ENCODE measurements at regions not wholly inside any gene's neighbourhood (a gene's known extent, or its start where the extent isn't known, plus 50 kb on each side); places are given as distances from the start of the nearest gene placed in this dataset.
"Not testable (repeated sequence)": the region's sequence is repeated elsewhere in the genome, so short reads cannot be mapped to it uniquely, and the experiment has no call there.

GRCh38 chr21:14882545-14882944 lies 182.3 kb downstream of the NRIP1 start:
- WGBS (ENCODE audit: insufficient coverage), result 75% methylated on average over 5 of the region's 5 CpGs
- H3K9me3 ChIP-seq (ENCODE audit: control insufficient read depth, insufficient read depth, low read length); H3K36me3 ChIP-seq (ENCODE audit: control insufficient read depth, insufficient read depth, low read length); H3K27me3 ChIP-seq (ENCODE audit: control insufficient read depth, insufficient read depth, low read length); DNase-seq (ENCODE audit: low read depth in 4 of 6, low spot score in 6 of 6); H3K27ac ChIP-seq (ENCODE audit: low read depth, low read length); H3K4me1 ChIP-seq (ENCODE audit: control insufficient read depth, insufficient read depth, low read length); H3K4me3 ChIP-seq (ENCODE audit: low read depth, low read length): not testable (repeated sequence)

GRCh38 chr21:14881863-14882499 lies 182.8 kb downstream of the NRIP1 start:
- Histone ChIP-seq H3K9me3 (ENCODE audit: control insufficient read depth, insufficient read depth, low read length) (no peaks in the 10 kb centered on the region), H3K27ac (ENCODE audit: low read depth, low read length) (no peak overlapping the region), H3K36me3 (ENCODE audit: control insufficient read depth, insufficient read depth, low read length) (no peaks in the 10 kb centered on the region), H3K4me3 (ENCODE audit: low read depth, low read length) (no peak overlapping the region), H3K4me1 (ENCODE audit: control insufficient read depth, insufficient read depth, low read length) (no peaks in the 10 kb centered on the region), H3K27me3 (ENCODE audit: control insufficient read depth, insufficient read depth, low read length) (no peaks in the 10 kb centered on the region)
- WGBS (ENCODE audit: insufficient coverage), result no CpG with 5 or more reads among the region's 2 CpGs
- no peak for DNase-seq (ENCODE audit: low read depth in 4 of 6, low spot score in 6 of 6)

- WGBS (ENCODE audit: insufficient coverage), result no CpG with 5 or more reads among the region's 2 CpGs
- no peak for DNase-seq (ENCODE audit: low read depth in 4 of 6, low spot score in 6 of 6)
- H3K27ac ChIP-seq (ENCODE audit: low read depth, low read length), result no peak overlapping the region
- H3K4me1 ChIP-seq (ENCODE audit: control insufficient read depth, insufficient read depth, low read length), result peaks cover 3% of the 10 kb centered on the region
- no peaks in the 10 kb centered on the region for H3K9me3 ChIP-seq (ENCODE audit: control insufficient read depth, insufficient read depth, low read length)
- no peaks in the 10 kb centered on the region for H3K27me3 ChIP-seq (ENCODE audit: control insufficient read depth, insufficient read depth, low read length)
- H3K36me3 ChIP-seq (ENCODE audit: control insufficient read depth, insufficient read depth, low read length), result no peaks in the 10 kb centered on the region
- H3K4me3 ChIP-seq (ENCODE audit: low read depth, low read length), result no peak overlapping the region
Measured at GRCh38 chr21:14880922-14881321, 183.9 kb downstream of the NRIP1 start.

- no peaks in the 10 kb centered on the region for H3K9me3 ChIP-seq (ENCODE audit: control insufficient read depth, insufficient read depth, low read length)
- H3K4me3 ChIP-seq (ENCODE audit: low read depth, low read length), result no peak overlapping the region
- H3K27ac ChIP-seq (ENCODE audit: low read depth, low read length), result no peak overlapping the region
- H3K4me1 ChIP-seq (ENCODE audit: control insufficient read depth, insufficient read depth, low read length), result peaks cover 3% of the 10 kb centered on the region
- WGBS (ENCODE audit: insufficient coverage), result no CpG with 5 or more reads among the region's 3 CpGs
- H3K27me3 ChIP-seq (ENCODE audit: control insufficient read depth, insufficient read depth, low read length), result no peaks in the 10 kb centered on the region
- no peaks in the 10 kb centered on the region for H3K36me3 ChIP-seq (ENCODE audit: control insufficient read depth, insufficient read depth, low read length)
- DNase-seq (ENCODE audit: low read depth in 4 of 6, low spot score in 6 of 6), result no peak
Measured at GRCh38 chr21:14879458-14879857, 185.3 kb downstream of the NRIP1 start.

GRCh38 chr21:14878971-14879370 lies 185.8 kb downstream of the NRIP1 start:
- DNase-seq (ENCODE audit: low read depth in 4 of 6, low spot score in 6 of 6), result no peak
- H3K27me3 ChIP-seq (ENCODE audit: control insufficient read depth, insufficient read depth, low read length), result no peaks in the 10 kb centered on the region
- H3K4me3 ChIP-seq (ENCODE audit: low read depth, low read length), result no peak overlapping the region
- no CpG with 5 or more reads among the region's 5 CpGs for WGBS (ENCODE audit: insufficient coverage)
- no peak overlapping the region for H3K27ac ChIP-seq (ENCODE audit: low read depth, low read length)
- H3K36me3 ChIP-seq (ENCODE audit: control insufficient read depth, insufficient read depth, low read length), result no peaks in the 10 kb centered on the region
- H3K9me3 ChIP-seq (ENCODE audit: control insufficient read depth, insufficient read depth, low read length), result no peaks in the 10 kb centered on the region
- peaks cover 3% of the 10 kb centered on the region for H3K4me1 ChIP-seq (ENCODE audit: control insufficient read depth, insufficient read depth, low read length)

- Histone ChIP-seq H3K4me3 (ENCODE audit: low read depth, low read length) (no peak overlapping the region), H3K27me3 (ENCODE audit: control insufficient read depth, insufficient read depth, low read length) (no peaks in the 10 kb centered on the region), H3K27ac (ENCODE audit: low read depth, low read length) (no peak overlapping the region), H3K36me3 (ENCODE audit: control insufficient read depth, insufficient read depth, low read length) (no peaks in the 10 kb centered on the region), H3K4me1 (ENCODE audit: control insufficient read depth, insufficient read depth, low read length) (peaks cover 3% of the 10 kb centered on the region), H3K9me3 (ENCODE audit: control insufficient read depth, insufficient read depth, low read length) (no peaks in the 10 kb centered on the region)
- no CpG with 5 or more reads among the region's 2 CpGs for WGBS (ENCODE audit: insufficient coverage)
- DNase-seq (ENCODE audit: low read depth in 4 of 6, low spot score in 6 of 6), result peak in 1 of 6 donors; percentile 36
Measured at GRCh38 chr21:14877581-14878228, 187.1 kb downstream of the NRIP1 start.

GRCh38 chr21:14876524-14876840 lies 188.3 kb downstream of the NRIP1 start:
- WGBS (ENCODE audit: insufficient coverage), result 81% methylated on average over 6 of the region's 6 CpGs
- H3K36me3 ChIP-seq (ENCODE audit: control insufficient read depth, insufficient read depth, low read length), result no peaks in the 10 kb centered on the region
- H3K9me3 ChIP-seq (ENCODE audit: control insufficient read depth, insufficient read depth, low read length), result no peaks in the 10 kb centered on the region
- H3K27ac ChIP-seq (ENCODE audit: low read depth, low read length), result no peak overlapping the region
- H3K4me3 ChIP-seq (ENCODE audit: low read depth, low read length), result no peak overlapping the region
- peak in 1 of 6 donors; percentile 88 for DNase-seq (ENCODE audit: low read depth in 4 of 6, low spot score in 6 of 6)
- H3K4me1 ChIP-seq (ENCODE audit: control insufficient read depth, insufficient read depth, low read length), result peaks cover 3% of the 10 kb centered on the region
- no peaks in the 10 kb centered on the region for H3K27me3 ChIP-seq (ENCODE audit: control insufficient read depth, insufficient read depth, low read length)

- H3K36me3 ChIP-seq (ENCODE audit: control insufficient read depth, insufficient read depth, low read length), result no peaks in the 10 kb centered on the region
- H3K27ac ChIP-seq (ENCODE audit: low read depth, low read length), result no peak overlapping the region
- H3K4me1 ChIP-seq (ENCODE audit: control insufficient read depth, insufficient read depth, low read length), result peaks cover 3% of the 10 kb centered on the region
- H3K9me3 ChIP-seq (ENCODE audit: control insufficient read depth, insufficient read depth, low read length), result no peaks in the 10 kb centered on the region
- no peaks in the 10 kb centered on the region for H3K27me3 ChIP-seq (ENCODE audit: control insufficient read depth, insufficient read depth, low read length)
- WGBS (ENCODE audit: insufficient coverage), result 71% methylated on average over 4 of the region's 8 CpGs
- no peak overlapping the region for H3K4me3 ChIP-seq (ENCODE audit: low read depth, low read length)
- DNase-seq (ENCODE audit: low read depth in 4 of 6, low spot score in 6 of 6), result no peak
Measured at GRCh38 chr21:14875704-14876523, 188.9 kb downstream of the NRIP1 start.

GRCh38 chr21:14875186-14875585 lies 189.6 kb downstream of the NRIP1 start:
- no peak for DNase-seq (ENCODE audit: low read depth in 4 of 6, low spot score in 6 of 6)
- Histone ChIP-seq H3K4me3 (ENCODE audit: low read depth, low read length) (no peak overlapping the region), H3K36me3 (ENCODE audit: control insufficient read depth, insufficient read depth, low read length) (no peaks in the 10 kb centered on the region), H3K27me3 (ENCODE audit: control insufficient read depth, insufficient read depth, low read length) (no peaks in the 10 kb centered on the region), H3K4me1 (ENCODE audit: control insufficient read depth, insufficient read depth, low read length) (peaks cover 3% of the 10 kb centered on the region), H3K27ac (ENCODE audit: low read depth, low read length) (no peak overlapping the region), H3K9me3 (ENCODE audit: control insufficient read depth, insufficient read depth, low read length) (no peaks in the 10 kb centered on the region)
- no CpG with 5 or more reads among the region's 1 CpG for WGBS (ENCODE audit: insufficient coverage)

GRCh38 chr21:14874379-14874778 lies 190.4 kb downstream of the NRIP1 start:
- Histone ChIP-seq H3K4me1 (ENCODE audit: control insufficient read depth, insufficient read depth, low read length) (peaks cover 3% of the 10 kb centered on the region), H3K27ac (ENCODE audit: low read depth, low read length) (no peak overlapping the region), H3K27me3 (ENCODE audit: control insufficient read depth, insufficient read depth, low read length) (no peaks in the 10 kb centered on the region), H3K9me3 (ENCODE audit: control insufficient read depth, insufficient read depth, low read length) (no peaks in the 10 kb centered on the region), H3K4me3 (ENCODE audit: low read depth, low read length) (no peak overlapping the region), H3K36me3 (ENCODE audit: control insufficient read depth, insufficient read depth, low read length) (no peaks in the 10 kb centered on the region)
- DNase-seq (ENCODE audit: low read depth in 4 of 6, low spot score in 6 of 6), result no peak

Measured in spinal cord (tissue), 9 donors.